WI38 (cell line): ENCODE measurements at regions not wholly inside any gene's neighbourhood (a gene's known extent, or its start where the extent isn't known, plus 50 kb on each side); places are given as distances from the start of the nearest gene placed in this dataset.

ENCODE experiments used
- H3K4me3 ChIP-seq: 2 replicates; pipeline ENCODE4 v1.5.1; 2011; ENCODE audit warnings: low read depth, mild to moderate bottlenecking, control low read depth, low read length
- TF ChIP-seq, protein P1 (sequence below): IDR thresholded peaks from 2 replicates; pipeline ENCODE4 v1.5.1; 2012; ENCODE audit warnings: low read depth, mild to moderate bottlenecking, control low read depth, low read length

DNA sequence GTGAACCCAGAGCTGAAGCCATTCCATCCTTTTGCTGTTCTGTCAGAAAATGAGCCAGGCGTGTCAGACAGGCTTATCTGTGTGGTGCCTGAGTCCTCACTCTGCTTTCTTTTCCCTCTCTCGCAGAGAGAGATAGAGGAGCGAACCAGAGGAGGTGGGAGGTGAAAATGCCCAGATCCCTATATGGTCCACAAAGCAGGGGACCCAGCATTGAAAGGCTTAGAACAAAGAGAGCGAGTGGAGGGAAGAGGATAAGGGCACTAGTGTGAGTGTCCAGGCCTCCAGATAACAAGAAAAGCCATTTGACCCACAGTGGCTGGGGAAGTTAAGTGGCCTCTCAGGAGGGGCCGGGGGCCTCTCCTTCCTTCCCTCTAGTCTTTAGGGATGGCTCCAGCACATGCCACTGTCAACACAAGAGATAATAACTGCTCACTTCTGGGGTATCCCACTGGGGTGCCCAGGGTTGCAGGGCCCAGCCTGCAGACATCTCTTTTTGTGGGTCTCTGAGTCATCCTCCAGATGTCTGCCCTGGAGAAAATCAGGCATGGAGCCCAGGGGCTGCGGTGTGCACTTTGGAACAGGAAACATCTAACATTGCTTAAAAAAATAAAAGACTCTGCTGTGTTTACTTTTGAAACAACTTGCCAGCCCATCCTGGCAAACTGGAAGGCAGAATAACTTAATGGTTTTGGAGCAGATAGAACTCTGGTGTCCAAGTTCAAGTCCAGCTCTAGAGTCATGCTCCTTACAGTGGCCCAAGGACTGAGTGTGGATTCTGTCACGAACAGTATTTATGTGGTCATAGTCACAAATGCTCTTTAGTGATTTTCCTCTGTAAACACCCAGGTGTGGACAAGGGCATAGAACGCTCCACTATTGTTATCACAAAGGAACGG, 189.5 kb downstream of the CXCL12 start:
- TF ChIP-seq, protein P1, sequence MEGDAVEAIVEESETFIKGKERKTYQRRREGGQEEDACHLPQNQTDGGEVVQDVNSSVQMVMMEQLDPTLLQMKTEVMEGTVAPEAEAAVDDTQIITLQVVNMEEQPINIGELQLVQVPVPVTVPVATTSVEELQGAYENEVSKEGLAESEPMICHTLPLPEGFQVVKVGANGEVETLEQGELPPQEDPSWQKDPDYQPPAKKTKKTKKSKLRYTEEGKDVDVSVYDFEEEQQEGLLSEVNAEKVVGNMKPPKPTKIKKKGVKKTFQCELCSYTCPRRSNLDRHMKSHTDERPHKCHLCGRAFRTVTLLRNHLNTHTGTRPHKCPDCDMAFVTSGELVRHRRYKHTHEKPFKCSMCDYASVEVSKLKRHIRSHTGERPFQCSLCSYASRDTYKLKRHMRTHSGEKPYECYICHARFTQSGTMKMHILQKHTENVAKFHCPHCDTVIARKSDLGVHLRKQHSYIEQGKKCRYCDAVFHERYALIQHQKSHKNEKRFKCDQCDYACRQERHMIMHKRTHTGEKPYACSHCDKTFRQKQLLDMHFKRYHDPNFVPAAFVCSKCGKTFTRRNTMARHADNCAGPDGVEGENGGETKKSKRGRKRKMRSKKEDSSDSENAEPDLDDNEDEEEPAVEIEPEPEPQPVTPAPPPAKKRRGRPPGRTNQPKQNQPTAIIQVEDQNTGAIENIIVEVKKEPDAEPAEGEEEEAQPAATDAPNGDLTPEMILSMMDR = no peak
- H3K4me3 ChIP-seq = no peak overlapping the region

- no peak overlapping the region for H3K4me3 ChIP-seq
- TF ChIP-seq, protein P1 = no peak
These were observed 190.5 kb downstream of the CXCL12 start for GRCh38 chr10:44194435-44194834.

DNA sequence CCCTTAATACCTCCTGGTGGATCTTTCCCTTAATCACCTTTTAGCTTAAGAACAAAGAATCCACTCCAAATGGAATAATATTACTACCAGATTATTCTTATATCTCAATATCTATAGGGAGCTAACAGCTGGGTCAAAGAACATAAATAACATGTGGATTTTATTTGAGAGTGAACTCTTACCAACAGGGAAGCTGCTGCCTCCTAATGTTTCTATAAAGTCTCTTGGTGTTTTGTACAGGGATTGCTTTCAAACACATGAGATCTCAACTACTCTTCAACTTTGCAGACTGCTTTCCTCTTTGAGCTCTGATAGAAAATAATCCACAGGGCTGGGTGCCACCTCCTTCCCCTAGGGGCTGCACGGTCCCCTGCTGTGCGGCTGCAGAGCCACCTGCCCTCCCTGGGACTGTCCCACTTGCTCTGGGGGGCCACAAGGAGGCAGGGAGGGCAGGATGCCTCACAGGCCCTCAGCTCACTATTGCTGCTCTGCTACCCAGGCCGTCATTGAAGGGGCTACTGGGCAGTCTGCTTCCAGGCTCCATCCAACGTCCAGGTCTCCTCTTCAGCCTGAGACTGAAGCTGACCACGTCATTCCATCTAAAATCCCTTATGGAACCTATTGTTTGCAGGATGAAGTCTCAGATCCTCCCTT, 191.2 kb downstream of the CXCL12 start:
- H3K4me3 ChIP-seq = no peak overlapping the region
- TF ChIP-seq, protein P1 = no peak

DNA sequence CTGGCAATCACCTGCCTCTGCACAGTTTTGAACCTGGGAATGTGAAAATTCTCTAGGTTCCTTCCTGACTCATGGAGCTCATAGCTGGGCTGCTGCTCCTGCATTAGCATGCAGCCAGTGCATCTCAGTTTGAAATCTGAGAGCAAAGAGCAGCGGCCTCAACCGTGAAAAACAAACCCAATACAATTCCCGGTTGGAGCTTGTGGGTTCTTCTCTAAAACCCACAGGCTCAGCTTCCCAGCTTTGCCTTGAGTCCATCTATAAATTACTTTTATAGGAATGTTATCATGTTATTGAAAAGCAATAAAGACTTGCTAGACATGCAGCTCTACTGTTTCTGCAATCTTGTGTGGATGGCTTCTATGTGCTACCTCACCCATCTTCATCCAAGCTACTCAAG, 191.7 kb downstream of the CXCL12 start:
- TF ChIP-seq, protein P1 = no peak

DNA sequence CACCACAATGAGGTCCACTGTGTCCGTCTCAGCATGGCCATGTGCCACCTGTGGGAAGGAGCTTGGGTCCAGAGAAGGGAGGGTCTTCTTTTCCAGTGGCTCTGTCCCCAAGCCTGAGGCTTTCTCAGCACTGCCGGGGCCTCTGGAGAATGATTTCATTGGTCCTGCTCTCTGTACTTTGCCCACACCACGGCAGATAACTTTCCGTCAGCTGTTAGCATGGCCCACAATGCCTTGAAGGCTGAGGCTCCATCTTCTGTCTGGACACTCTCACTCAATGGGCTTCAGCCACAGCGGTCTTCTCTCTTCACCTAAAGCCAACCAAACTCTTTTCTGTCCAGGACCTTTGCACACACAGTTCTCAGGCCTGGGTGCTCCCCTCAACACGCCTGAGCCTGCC, 192.5 kb downstream of the CXCL12 start:
- H3K4me3 ChIP-seq = no peak overlapping the region
- TF ChIP-seq, protein P1 = no peak

More for the DNA sequence above, 191.7 kb downstream of the CXCL12 start:
- H3K4me3 ChIP-seq = no peak overlapping the region

- TF ChIP-seq, protein P1 = no peak
These were observed 194.4 kb downstream of the CXCL12 start for GRCh38 chr10:44190541-44190940.

GRCh38 chr10:44186821-44187220, 198.1 kb downstream of the CXCL12 start:
- TF ChIP-seq, protein P1 = no peak
- no peak overlapping the region for H3K4me3 ChIP-seq

More at GRCh38 chr10:44190541-44190940, 194.4 kb downstream of the CXCL12 start:
- H3K4me3 ChIP-seq = no peak overlapping the region
